Mesenchymal stem cell (in vitro differentiated cells and primary cell): ENCODE measurements at regions not wholly inside any gene's neighbourhood (a gene's known extent, or its start where the extent isn't known, plus 50 kb on each side); places are given as distances from the start of the nearest gene placed in this dataset.
A peak's percentile ranks its signal among the peaks of the same experiment; 100 is the strongest.

ENCODE experiments used
- DNase-seq: peaks from one replicate; pipeline ENCODE4 v3.0.0-alpha.2; 2013
- H2AFZ ChIP-seq: one replicate; pipeline ENCODE4 v1.6.1; 2013; ENCODE audit warnings: low read depth, mild to moderate bottlenecking, control low read depth, inconsistent platforms, low read length, moderate library complexity
- H2AK5ac ChIP-seq: 2 replicates; pipeline ENCODE4 v1.6.1; 2013; ENCODE audit warnings: low read length, moderate library complexity, mild to moderate bottlenecking, inconsistent platforms; ENCODE audit not compliant: severe bottlenecking
- H2BK120ac ChIP-seq: one replicate; pipeline ENCODE4 v1.6.1; 2013; ENCODE audit warnings: low read depth, mild to moderate bottlenecking, inconsistent platforms, low read length, moderate library complexity
- H2BK12ac ChIP-seq, 2 experiments: one replicate each; pipeline ENCODE4 v1.6.1; 2013; ENCODE audit warnings: inconsistent platforms in 2 of 2, low read length in 2 of 2, mild to moderate bottlenecking in 2 of 2, moderate library complexity in 2 of 2, control low read depth in 1 of 2
- H2BK15ac ChIP-seq: one replicate; pipeline ENCODE4 v1.6.1; 2013; ENCODE audit warnings: mild to moderate bottlenecking, low read depth, inconsistent platforms; ENCODE audit not compliant: poor library complexity, severe bottlenecking
- H2BK5ac ChIP-seq: 2 replicates; pipeline ENCODE4 v1.6.1; 2013; ENCODE audit warnings: low read depth, mild to moderate bottlenecking, low read length, control low read depth, inconsistent platforms; ENCODE audit not compliant: poor library complexity, severe bottlenecking
- H3K14ac ChIP-seq, 2 experiments: one replicate each; pipeline ENCODE4 v1.6.1; 2013; ENCODE audit warnings: inconsistent platforms in 2 of 2, low read length in 2 of 2, control low read depth in 1 of 2, mild to moderate bottlenecking in 1 of 2, moderate library complexity in 1 of 2
- H3K18ac ChIP-seq, 2 experiments: one replicate each; pipeline ENCODE4 v1.6.1; 2013; ENCODE audit warnings: inconsistent platforms in 2 of 2, low read length in 2 of 2, control low read depth in 1 of 2, low read depth in 1 of 2, mild to moderate bottlenecking in 1 of 2
- H3K23ac ChIP-seq, 2 experiments: one replicate each; pipeline ENCODE4 v1.6.1; 2013; ENCODE audit warnings: inconsistent platforms in 2 of 2, low read length in 2 of 2, mild to moderate bottlenecking in 2 of 2, moderate library complexity in 2 of 2, control low read depth in 1 of 2
- H3K27ac ChIP-seq: 2 replicates; pipeline ENCODE4 v1.5.1; 2013; ENCODE audit warnings: mild to moderate bottlenecking, moderate library complexity, low read length, control low read depth, inconsistent platforms; ENCODE audit not compliant: poor library complexity, severe bottlenecking
- H3K27me3 ChIP-seq, 2 experiments: 2 replicates each; pipeline versions ENCODE4 v1.6.1 to v1.7.0; 2013; ENCODE audit warnings: low read length in 2 of 2, mild to moderate bottlenecking in 2 of 2, moderate library complexity in 2 of 2, control low read depth in 1 of 2, inconsistent platforms in 1 of 2; ENCODE audit not compliant: control insufficient read depth in 1 of 2, insufficient read depth in 1 of 2
- H3K36me3 ChIP-seq, 2 experiments: 2 replicates each; pipeline versions ENCODE4 v1.6.1 to v1.7.0; 2013; ENCODE audit warnings: low read length in 2 of 2, control low read depth in 1 of 2, inconsistent platforms in 1 of 2, low read depth in 1 of 2, mild to moderate bottlenecking in 1 of 2; ENCODE audit not compliant: insufficient read depth in 2 of 2, control insufficient read depth in 1 of 2
- H3K4ac ChIP-seq, 2 experiments: one replicate each; pipeline ENCODE4 v1.6.1; 2013; ENCODE audit warnings: inconsistent platforms in 2 of 2, low read length in 2 of 2, mild to moderate bottlenecking in 2 of 2, moderate library complexity in 2 of 2, control low read depth in 1 of 2, low read depth in 1 of 2
- H3K4me1 ChIP-seq: 2 replicates; pipeline ENCODE4 v1.6.1; 2013; ENCODE audit warnings: low read depth, low read length, control low read depth; ENCODE audit not compliant: control insufficient read depth, insufficient read depth
- H3K4me2 ChIP-seq: 2 replicates; pipeline ENCODE4 v1.6.1; 2013; ENCODE audit warnings: low read length, mild to moderate bottlenecking, inconsistent platforms; ENCODE audit not compliant: poor library complexity, severe bottlenecking
- H3K4me3 ChIP-seq, 2 experiments: 2 replicates each; pipeline versions ENCODE4 v1.5.1 to v1.7.0; 2013; ENCODE audit warnings: low read length in 2 of 2, mild to moderate bottlenecking in 2 of 2, control low read depth in 1 of 2, low read depth in 1 of 2; ENCODE audit not compliant: insufficient read depth in 1 of 2
- H3K79me1 ChIP-seq: replicated peaks from 2 replicates; pipeline ENCODE4 v1.6.1; 2013; ENCODE audit warnings: mild to moderate bottlenecking, control low read depth, low read length, inconsistent platforms; ENCODE audit not compliant: poor library complexity, severe bottlenecking
- H3K9ac ChIP-seq: 2 replicates; pipeline ENCODE4 v1.7.0; 2013; ENCODE audit warnings: mild to moderate bottlenecking, low read length, moderate library complexity
- H3K9me3 ChIP-seq: 2 replicates; pipeline ENCODE4 v1.7.0; 2013; ENCODE audit warnings: mild to moderate bottlenecking, low read length; ENCODE audit not compliant: control insufficient read depth
- H4K8ac ChIP-seq: one replicate; pipeline ENCODE4 v1.6.1; 2013; ENCODE audit warnings: inconsistent platforms, mild to moderate bottlenecking, low read length, moderate library complexity
- H4K91ac ChIP-seq: one replicate; pipeline ENCODE4 v1.6.1; 2013; ENCODE audit warnings: mild to moderate bottlenecking, low read length, inconsistent platforms
- WGBS: methylation state at CpG from one replicate; pipeline ENCODE4 v1.1.7; 2013; ENCODE audit warnings: mixed read lengths; 5-methylcytosine and 5-hydroxymethylcytosine counted together

DNA sequence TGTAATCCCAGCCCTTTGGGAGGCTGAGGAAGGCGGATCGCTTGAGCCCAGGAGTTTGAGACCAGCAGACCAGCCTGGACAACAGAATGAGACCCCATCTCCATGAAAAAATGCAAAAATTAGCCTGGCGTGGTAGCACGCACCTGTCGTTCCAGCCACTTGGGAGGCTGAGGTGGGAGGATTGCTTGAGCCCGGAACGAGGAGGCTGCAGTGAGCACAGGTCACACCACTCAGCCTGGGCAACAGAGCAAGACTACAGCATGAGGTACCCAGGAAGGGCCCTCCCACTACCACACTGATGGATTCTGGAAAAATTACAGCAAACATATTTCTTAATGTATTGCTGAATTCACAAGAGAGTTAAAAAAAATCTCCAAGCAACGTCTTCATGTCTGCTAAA lies 56.3 kb upstream of the HPCAL1 start:
- no peak for DNase-seq
- H2AFZ ChIP-seq: no peak overlapping the region
- no peak overlapping the region for H4K8ac ChIP-seq
- H2AK5ac ChIP-seq: no peak overlapping the region
- no peak overlapping the region for H2BK5ac ChIP-seq
- no peak overlapping the region for H3K9ac ChIP-seq
- peaks cover 27% of the 10 kb centered on the region for H3K9me3 ChIP-seq
- no peak overlapping the region for H3K4me2 ChIP-seq
- H3K27me3 ChIP-seq: peaks cover 21 to 39% of the 10 kb centered on the region in 2 experiments
- no peak overlapping the region for H3K23ac ChIP-seq
- no peak overlapping the region for H3K4ac ChIP-seq
- WGBS: 96% methylated on average over 6 of the region's 8 CpGs
- H3K79me1 ChIP-seq: no peaks in the 10 kb centered on the region
- no peak overlapping the region for H3K18ac ChIP-seq
- H3K36me3 ChIP-seq: peaks cover 0 to 2% of the 10 kb centered on the region in 2 experiments
- no peak overlapping the region for H3K4me3 ChIP-seq
- no peak overlapping the region for H3K14ac ChIP-seq
- H2BK120ac ChIP-seq: no peak overlapping the region
- no peak overlapping the region for H2BK12ac ChIP-seq
- no peaks in the 10 kb centered on the region for H3K4me1 ChIP-seq
- no peak overlapping the region for H4K91ac ChIP-seq
- H3K27ac ChIP-seq: no peak overlapping the region
- no peak overlapping the region for H2BK15ac ChIP-seq

DNA sequence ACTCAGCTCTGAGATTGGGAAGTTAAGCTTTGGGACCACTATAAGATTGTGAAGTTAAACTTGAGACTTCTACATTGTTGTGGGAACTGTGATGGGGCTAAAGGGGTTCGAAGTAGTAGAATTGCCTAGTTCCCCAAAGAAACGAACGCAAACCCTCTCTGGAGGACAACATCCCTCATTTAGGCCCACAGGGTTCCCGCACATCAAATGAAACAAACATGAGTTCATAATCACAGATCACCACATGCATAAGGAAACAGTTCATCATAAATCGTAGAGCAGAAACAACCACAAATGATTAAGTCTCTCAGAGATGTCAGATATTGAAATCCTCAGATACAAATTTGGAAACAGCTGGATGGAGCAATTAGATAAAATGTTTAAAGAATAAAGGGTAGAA lies 55.9 kb upstream of the HPCAL1 start:
- H2AK5ac ChIP-seq: no peak overlapping the region
- H3K18ac ChIP-seq: no peak overlapping the region
- no peak overlapping the region for H3K14ac ChIP-seq
- no peak overlapping the region for H4K8ac ChIP-seq
- no peak overlapping the region for H3K4me3 ChIP-seq
- no peak overlapping the region for H3K4me2 ChIP-seq
- H2BK5ac ChIP-seq: no peak overlapping the region
- peaks cover 0 to 2% of the 10 kb centered on the region in 2 experiments for H3K36me3 ChIP-seq
- no peak overlapping the region for H3K27ac ChIP-seq
- H2AFZ ChIP-seq: no peak overlapping the region
- no peaks in the 10 kb centered on the region for H3K4me1 ChIP-seq
- H2BK120ac ChIP-seq: no peak overlapping the region
- H3K27me3 ChIP-seq: peaks cover 21 to 37% of the 10 kb centered on the region in 2 experiments
- H3K79me1 ChIP-seq: no peaks in the 10 kb centered on the region
- H2BK12ac ChIP-seq: no peak overlapping the region
- DNase-seq: no peak
- H3K9me3 ChIP-seq: peaks cover 29% of the 10 kb centered on the region
- H3K23ac ChIP-seq: no peak overlapping the region
- H2BK15ac ChIP-seq: no peak overlapping the region
- H4K91ac ChIP-seq: no peak overlapping the region
- WGBS: 90% methylated on average over 4 of the region's 5 CpGs
- no peak overlapping the region for H3K9ac ChIP-seq
- no peak overlapping the region for H3K4ac ChIP-seq

DNA sequence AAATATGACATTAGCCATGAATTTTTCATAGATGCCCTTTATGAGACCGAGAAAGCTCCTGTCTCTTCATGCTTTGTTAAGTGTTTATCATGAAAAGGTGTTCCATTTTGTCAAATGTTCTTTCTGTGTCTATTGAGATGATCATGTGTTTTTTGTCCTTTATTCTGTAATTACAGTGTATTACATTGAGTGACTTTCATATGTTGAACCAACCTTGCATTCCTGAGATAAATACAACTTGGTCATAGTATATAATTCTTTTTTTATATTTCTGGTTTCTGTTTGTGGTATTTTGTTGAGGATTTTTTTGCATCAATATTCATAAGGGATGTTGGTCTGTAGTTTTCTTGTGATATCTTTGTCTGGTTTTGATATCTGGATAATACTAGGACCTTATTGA lies 52.9 kb upstream of the HPCAL1 start:
- Histone ChIP-seq H2AK5ac (no peak overlapping the region), H3K23ac (no peak overlapping the region), H4K8ac (no peak overlapping the region), H2BK120ac (no peak overlapping the region), H3K18ac (no peak overlapping the region), H3K36me3 (no peaks in the 10 kb centered on the region), H3K79me1 (no peaks in the 10 kb centered on the region), H3K4me3 (no peak overlapping the region), H3K4ac (no peak overlapping the region), H2BK5ac (no peak overlapping the region), H3K27ac (no peak overlapping the region), H3K4me2 (no peak overlapping the region), H2AFZ (no peak overlapping the region), H2BK12ac (no peak overlapping the region), H3K9ac (no peak overlapping the region), H3K9me3 (peaks cover 30% of the 10 kb centered on the region), H4K91ac (no peak overlapping the region), H2BK15ac (no peak overlapping the region), H3K4me1 (peaks cover 5% of the 10 kb centered on the region), H3K27me3 (peaks cover 21 to 39% of the 10 kb centered on the region in 2 experiments), H3K14ac (no peak overlapping the region)
- 42% methylated on average over 1 of the region's 1 CpG for WGBS
- DNase-seq: no peak

- H4K91ac ChIP-seq: no peak overlapping the region
- no peak overlapping the region for H2AFZ ChIP-seq
- no peak overlapping the region for H3K4ac ChIP-seq
- H3K4me1 ChIP-seq: peaks cover 10% of the 10 kb centered on the region
- no peaks in the 10 kb centered on the region for H3K79me1 ChIP-seq
- no peaks in the 10 kb centered on the region for H3K36me3 ChIP-seq
- no peak overlapping the region for H4K8ac ChIP-seq
- DNase-seq: no peak
- peak overlapping the region in 1 of 2 experiments; percentile 13 for H3K14ac ChIP-seq
- H3K4me3 ChIP-seq: no peak overlapping the region
- no peak overlapping the region for H2BK12ac ChIP-seq
- H3K9me3 ChIP-seq: peaks cover 30% of the 10 kb centered on the region
- H2AK5ac ChIP-seq: no peak overlapping the region
- no peak overlapping the region for H3K18ac ChIP-seq
- no peak overlapping the region for H3K4me2 ChIP-seq
- 92% methylated on average over 2 of the region's 2 CpGs for WGBS
- H3K9ac ChIP-seq: no peak overlapping the region
- H3K27ac ChIP-seq: no peak overlapping the region
- no peak overlapping the region for H2BK5ac ChIP-seq
- no peak overlapping the region for H3K23ac ChIP-seq
- H2BK15ac ChIP-seq: no peak overlapping the region
- peaks cover 0 to 38% of the 10 kb centered on the region in 2 experiments for H3K27me3 ChIP-seq
- no peak overlapping the region for H2BK120ac ChIP-seq
Measured at GRCh38 chr2:10252224-10252623, 50.5 kb upstream of the HPCAL1 start.
